22Rv1 (cell line): ENCODE measurements at regions not wholly inside any gene's neighbourhood (a gene's known extent, or its start where the extent isn't known, plus 50 kb on each side); places are given as distances from the start of the nearest gene placed in this dataset.

ENCODE experiments used
- ZFX ChIP-seq: fragments of 450-650 bp; IDR thresholded peaks from 2 replicates; pipeline ENCODE4 v1.6.1; 2017; ENCODE audit warnings: antibody characterized with exemption, borderline replicate concordance
- TF ChIP-seq, protein P1 (sequence below): fragments of 450-650 bp; IDR thresholded peaks from 2 replicates; pipeline ENCODE4 v1.5.1; 2017; ENCODE audit warnings: mild to moderate bottlenecking

GRCh38 chr7:149565096-149565382 lies 67.4 kb upstream of the ZNF746 start:
- TF ChIP-seq, protein P1, sequence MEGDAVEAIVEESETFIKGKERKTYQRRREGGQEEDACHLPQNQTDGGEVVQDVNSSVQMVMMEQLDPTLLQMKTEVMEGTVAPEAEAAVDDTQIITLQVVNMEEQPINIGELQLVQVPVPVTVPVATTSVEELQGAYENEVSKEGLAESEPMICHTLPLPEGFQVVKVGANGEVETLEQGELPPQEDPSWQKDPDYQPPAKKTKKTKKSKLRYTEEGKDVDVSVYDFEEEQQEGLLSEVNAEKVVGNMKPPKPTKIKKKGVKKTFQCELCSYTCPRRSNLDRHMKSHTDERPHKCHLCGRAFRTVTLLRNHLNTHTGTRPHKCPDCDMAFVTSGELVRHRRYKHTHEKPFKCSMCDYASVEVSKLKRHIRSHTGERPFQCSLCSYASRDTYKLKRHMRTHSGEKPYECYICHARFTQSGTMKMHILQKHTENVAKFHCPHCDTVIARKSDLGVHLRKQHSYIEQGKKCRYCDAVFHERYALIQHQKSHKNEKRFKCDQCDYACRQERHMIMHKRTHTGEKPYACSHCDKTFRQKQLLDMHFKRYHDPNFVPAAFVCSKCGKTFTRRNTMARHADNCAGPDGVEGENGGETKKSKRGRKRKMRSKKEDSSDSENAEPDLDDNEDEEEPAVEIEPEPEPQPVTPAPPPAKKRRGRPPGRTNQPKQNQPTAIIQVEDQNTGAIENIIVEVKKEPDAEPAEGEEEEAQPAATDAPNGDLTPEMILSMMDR = no peak
- TF ChIP-seq ZFX = no peak
